HG03565 (cell line): ENCODE measurements at regions not wholly inside any gene's neighbourhood (a gene's known extent, or its start where the extent isn't known, plus 50 kb on each side); places are given as distances from the start of the nearest gene placed in this dataset.

Source experiments
- ATAC-seq: cut with Tn5 transposase; IDR thresholded peaks from one replicate; pipeline ENCODE4 v1.9.1; 2021; ENCODE audit warnings: mild to moderate bottlenecking, moderate library complexity; ENCODE audit not compliant: unreplicated experiment

GRCh38 chr1:227451057-227451456 lies 112.3 kb upstream of the ZNF678 start:
- ATAC-seq: no peak

- ATAC-seq: no peak
These were observed 112.9 kb upstream of the ZNF678 start for GRCh38 chr1:227450489-227450888.

DNA sequence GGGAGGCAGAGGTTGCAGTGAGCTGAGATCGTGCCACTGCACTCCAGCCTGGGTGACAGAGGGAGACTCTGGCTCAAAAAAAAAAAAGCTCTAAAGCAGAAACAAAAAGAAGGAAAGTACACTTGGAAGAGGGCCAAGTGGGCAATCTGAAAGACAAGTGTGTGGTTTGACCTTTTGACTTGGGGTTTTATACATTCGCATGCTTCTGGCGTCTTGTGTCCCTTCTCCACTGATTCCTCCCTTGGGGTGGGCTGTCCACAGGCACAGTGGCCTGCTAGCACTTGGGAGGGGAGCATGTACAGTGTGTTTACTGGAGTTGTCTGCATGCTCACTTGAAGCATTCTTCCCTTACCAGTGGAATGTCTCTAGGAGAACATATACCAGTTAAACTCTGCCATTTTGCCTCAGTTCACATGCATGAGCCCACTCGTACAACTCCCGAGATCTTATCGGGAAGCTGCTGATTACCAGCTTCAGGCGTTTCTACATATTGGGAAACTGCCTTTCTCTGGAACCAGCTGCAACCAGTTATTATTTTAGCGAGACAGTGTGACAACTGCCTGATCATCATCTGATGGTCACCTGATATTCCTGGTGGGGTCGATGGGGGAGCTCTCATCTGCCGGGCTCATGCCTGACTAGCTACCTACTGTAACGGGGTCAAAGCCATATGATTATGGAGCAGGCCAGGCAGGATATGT lies 113.5 kb upstream of the ZNF678 start:
- ATAC-seq: no peak

DNA sequence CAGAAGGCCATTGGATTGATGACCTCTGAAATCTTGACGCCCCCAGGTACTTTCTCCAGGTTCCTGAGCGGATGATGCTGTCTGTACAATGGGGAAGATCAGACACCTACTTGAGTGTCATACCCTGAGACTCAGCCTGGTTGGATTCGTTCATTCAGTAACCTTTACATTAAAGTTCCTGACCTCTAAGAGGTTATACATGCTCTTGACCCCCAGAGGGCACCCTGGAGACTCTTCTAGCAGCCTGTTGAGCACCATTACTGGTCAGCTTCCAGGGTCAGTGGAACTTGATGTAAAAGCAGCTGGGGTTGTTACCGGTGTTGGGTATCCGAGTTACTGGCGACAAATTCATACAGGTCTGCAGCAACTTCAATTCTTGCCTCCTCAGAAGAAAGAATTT lies 114.3 kb upstream of the ZNF678 start:
- ATAC-seq: peak; percentile 61

DNA sequence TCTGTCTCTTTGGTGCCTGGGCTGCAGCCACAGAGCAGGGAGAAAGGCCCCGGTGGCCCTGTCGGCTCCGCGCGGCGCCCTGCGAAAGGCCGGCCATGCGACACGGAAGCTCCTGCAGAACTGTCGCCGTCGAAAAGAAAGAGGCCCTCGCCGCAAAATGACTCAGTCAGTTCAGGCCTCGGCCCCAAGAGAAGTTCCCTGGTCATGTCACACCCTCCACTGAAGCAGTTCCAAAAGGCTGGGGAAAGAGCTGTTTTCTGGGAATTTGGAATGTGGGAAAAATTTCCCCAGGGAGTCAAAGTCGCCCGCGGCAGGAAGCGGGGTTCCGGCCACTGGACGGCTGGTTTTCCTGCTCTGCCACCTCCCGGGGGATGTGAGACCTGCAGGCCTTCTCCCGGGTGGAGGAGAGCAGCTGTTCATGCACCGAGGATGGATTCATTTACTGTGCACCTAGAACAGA lies 115.8 kb upstream of the ZNF678 start:
- ATAC-seq: no peak

DNA sequence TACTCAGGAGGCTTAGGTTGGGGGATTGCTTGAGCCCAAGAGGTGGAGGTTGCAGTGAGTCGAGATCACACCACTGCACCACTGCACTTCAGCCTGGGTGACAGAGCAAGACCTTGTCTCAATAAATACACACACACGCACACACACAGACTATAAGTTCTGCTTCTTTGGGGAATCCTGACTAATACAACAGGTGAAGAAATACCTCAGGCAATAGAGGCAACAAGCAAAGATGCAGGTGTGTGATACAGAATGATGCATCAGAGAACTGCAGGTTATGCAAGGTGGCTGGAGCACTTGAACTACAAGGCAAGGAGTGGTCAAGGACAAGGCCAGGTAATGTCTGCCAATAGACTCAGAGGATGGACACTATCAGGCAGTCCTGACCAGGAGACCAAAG lies 117.6 kb upstream of the ZNF678 start:
- no peak for ATAC-seq

DNA sequence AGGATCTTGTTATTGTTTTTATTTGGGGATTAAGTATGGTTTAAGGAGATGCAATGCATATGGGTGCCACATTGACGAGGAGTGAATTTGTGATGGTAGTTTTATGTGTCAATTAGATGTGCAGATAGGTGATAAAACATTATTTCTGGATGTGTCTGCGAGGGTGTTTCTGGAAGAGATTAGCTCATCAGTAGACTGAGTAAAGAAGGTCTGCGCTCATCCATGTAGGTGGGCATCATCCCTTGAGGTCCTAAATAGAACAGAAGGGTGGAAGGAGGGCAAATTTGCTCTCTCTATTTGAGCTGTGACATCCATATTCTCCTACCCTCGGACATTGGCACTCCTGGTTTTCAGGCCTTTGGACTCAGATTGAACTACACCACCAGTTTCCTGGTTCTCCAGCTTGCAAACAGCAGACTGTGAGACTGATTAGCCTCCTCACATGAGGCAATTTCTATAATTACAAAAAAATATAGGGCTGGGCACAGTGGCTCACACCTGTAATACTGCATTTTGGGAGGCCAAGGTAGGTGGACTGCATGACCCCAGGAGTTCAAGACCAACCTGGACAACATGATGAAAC lies 118.2 kb upstream of the ZNF678 start:
- no peak for ATAC-seq

DNA sequence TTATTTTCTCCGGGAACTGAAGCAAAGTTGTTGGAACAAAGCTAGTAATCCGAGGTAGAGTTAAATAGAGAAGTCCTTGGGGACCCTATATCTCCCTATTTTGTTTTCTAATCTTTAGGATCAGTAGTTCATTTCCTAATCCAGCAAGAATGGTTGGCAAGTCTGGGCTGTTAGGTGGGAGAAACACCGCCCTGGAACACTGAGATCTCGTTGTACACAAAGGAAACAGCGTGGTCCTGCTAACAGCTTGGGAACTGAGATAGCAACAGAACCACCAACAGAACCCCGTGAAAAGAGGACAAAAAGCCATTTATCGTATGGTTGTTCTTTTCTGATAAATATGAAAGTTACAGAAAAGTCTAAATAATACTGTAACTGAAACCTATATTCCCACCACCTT lies 121.9 kb upstream of the CDC42BPA start:
- no peak for ATAC-seq

GRCh38 chr1:227437495-227438008 lies 119.3 kb upstream of the CDC42BPA start:
- no peak for ATAC-seq

GRCh38 chr1:227434808-227435444 lies 116.6 kb upstream of the CDC42BPA start:
- no peak for ATAC-seq

- ATAC-seq: no peak
These were observed 115.5 kb upstream of the CDC42BPA start for GRCh38 chr1:227433663-227434341.

GRCh38 chr1:227432981-227433380 lies 114.7 kb upstream of the CDC42BPA start:
- ATAC-seq: no peak

GRCh38 chr1:227432181-227432535 lies 113.9 kb upstream of the CDC42BPA start:
- no peak for ATAC-seq

DNA sequence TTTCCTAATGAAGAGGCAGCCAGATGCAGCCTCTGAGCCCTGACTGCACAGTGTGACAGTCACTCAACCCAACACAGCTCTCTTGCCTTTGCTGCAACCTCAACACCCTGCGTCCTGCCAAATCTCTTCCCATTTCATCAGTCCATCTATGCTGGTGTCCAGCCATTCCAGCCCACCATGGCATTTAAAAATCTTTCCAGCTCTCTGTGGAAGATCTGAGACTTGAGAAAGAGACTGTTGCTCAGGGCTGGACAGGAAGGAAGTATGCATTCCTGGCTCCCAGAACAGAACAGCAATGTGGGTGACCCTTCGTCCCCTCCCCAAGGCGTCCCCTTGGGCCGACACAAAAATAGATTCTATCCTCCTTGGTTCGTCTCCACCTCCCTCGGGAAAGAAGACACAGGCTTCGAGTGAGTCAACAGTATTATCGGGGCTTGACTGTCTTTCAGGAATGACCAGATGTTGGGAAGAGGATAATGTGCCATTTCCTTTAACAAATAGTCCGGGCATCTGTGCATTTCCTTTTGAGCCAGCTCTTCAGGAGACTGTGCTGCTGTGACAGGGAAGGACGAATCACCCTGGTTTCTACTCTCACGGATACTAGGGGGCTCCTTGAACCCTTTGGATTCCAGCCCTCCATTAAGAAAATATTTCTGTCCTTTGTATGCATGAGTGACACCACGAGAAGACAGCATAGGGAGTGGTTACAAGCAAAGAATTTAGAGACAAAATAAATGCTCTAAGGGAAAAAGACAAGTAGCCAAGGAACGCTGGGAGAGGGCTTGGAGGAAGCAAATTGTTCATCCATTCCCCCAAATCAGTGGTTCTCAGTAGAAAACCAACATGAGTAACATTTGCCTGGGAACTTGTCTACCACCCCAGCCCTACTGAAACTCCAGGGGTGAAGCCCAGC lies 111.4 kb upstream of the CDC42BPA start:
- ATAC-seq: no peak

- no peak for ATAC-seq
These were observed 110.5 kb upstream of the CDC42BPA start for GRCh38 chr1:227428803-227429202.

GRCh38 chr1:227427411-227427810 lies 109.1 kb upstream of the CDC42BPA start:
- ATAC-seq: no peak

DNA sequence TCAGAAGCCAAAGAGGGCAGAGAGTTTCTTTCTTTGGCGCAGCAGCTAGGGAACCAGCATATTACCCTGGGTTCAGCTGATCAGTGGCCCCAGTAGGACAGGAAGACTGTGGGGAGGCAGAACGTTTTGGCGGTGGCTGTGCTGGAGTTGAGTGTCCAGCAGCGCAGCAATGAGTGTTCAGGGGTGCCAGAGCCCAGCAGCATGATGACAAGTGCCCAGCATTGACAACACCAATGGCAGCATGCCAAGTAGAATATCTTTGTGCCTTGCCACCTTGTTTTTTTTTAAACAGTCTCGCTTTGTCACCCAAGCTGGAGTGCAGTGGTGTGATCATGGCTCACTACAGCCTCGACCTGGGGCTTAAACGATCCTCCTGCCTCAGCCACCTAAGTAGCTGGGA lies 106.7 kb upstream of the CDC42BPA start:
- no peak for ATAC-seq

GRCh38 chr1:227424159-227424680 lies 105.9 kb upstream of the CDC42BPA start:
- no peak for ATAC-seq

- no peak for ATAC-seq
These were observed 104.3 kb upstream of the CDC42BPA start for GRCh38 chr1:227422581-227422980.

- ATAC-seq: no peak
These were observed 101.9 kb upstream of the CDC42BPA start for GRCh38 chr1:227420147-227420546.
